ENCODE measurements at regions not wholly inside any gene's neighbourhood (a gene's known extent, or its start where the extent isn't known, plus 50 kb on each side); places are given as distances from the start of the nearest gene placed in this dataset.

DNA sequence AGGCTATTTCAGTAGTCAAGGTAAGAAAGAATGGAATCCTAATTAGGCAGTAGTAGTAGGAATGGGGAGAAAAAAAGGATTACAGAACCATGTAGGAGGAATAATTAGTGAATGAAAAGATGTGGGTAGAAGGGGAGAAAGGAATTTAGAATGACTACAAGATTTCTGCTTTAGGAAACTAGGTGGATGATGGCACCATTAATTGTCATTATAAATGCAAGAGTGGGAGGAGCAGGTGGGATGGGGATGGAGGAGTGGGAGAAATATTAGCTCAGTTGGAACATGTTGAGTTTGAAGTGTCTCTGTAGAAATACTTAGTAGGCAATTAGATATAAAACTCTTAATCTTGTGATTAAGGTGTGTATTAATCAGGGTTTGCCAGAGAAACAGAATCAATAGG is 50.0 kb upstream of the C21orf91 start:
- no peak for DNase-seq
